H9 (cell line): ENCODE measurements at regions not wholly inside any gene's neighbourhood (a gene's known extent, or its start where the extent isn't known, plus 50 kb on each side); places are given as distances from the start of the nearest gene placed in this dataset.

Experiments
- DNase-seq: peaks from one replicate; pipeline ENCODE4 v3.0.0-alpha.2; 2017
- H2AFZ ChIP-seq: one replicate; pipeline ENCODE4 v1.6.1; 2013; ENCODE audit warnings: mild to moderate bottlenecking, low read length, control low read depth, moderate library complexity
- H2AK5ac ChIP-seq: 2 replicates; pipeline ENCODE4 v1.6.1; 2013; ENCODE audit warnings: low read length, control low read depth, mixed read lengths; ENCODE audit not compliant: insufficient read length
- H2BK120ac ChIP-seq: one replicate; pipeline ENCODE4 v1.6.1; 2013; ENCODE audit warnings: low read depth, mild to moderate bottlenecking, low read length, control low read depth, inconsistent platforms; ENCODE audit not compliant: poor library complexity, severe bottlenecking
- H2BK12ac ChIP-seq: 2 replicates; pipeline ENCODE4 v1.6.1; 2013; ENCODE audit warnings: low read length, control low read depth, mixed read lengths, low read depth; ENCODE audit not compliant: insufficient read length
- H2BK15ac ChIP-seq: 2 replicates; pipeline ENCODE4 v1.6.1; 2013; ENCODE audit warnings: low read depth, low read length, control low read depth
- H2BK20ac ChIP-seq: one replicate; pipeline ENCODE4 v1.6.1; 2013; ENCODE audit warnings: low read depth, mild to moderate bottlenecking, low read length, control low read depth, inconsistent platforms; ENCODE audit not compliant: poor library complexity, severe bottlenecking
- H2BK5ac ChIP-seq: 2 replicates; pipeline ENCODE4 v1.6.1; 2013; ENCODE audit warnings: low read length, control low read depth, mixed read lengths; ENCODE audit not compliant: insufficient read length
- H3K14ac ChIP-seq: 2 replicates; pipeline ENCODE4 v1.6.1; 2013; ENCODE audit warnings: low read length, control low read depth; ENCODE audit not compliant: insufficient read depth
- H3K18ac ChIP-seq: 2 replicates; pipeline ENCODE4 v1.6.1; 2013; ENCODE audit warnings: low read depth, mild to moderate bottlenecking, mixed read lengths, low read length, control low read depth; ENCODE audit not compliant: insufficient read length
- H3K23ac ChIP-seq: 2 replicates; pipeline ENCODE4 v1.6.1; 2013; ENCODE audit warnings: low read length, control low read depth, mixed read lengths, low read depth; ENCODE audit not compliant: insufficient read length
- H3K23me2 ChIP-seq: 2 replicates; pipeline ENCODE4 v1.6.1; 2013; ENCODE audit warnings: low read depth, mild to moderate bottlenecking, mixed read lengths, low read length, control low read depth; ENCODE audit not compliant: insufficient read length, poor library complexity, severe bottlenecking
- H3K27ac ChIP-seq: 2 replicates; pipeline ENCODE4 v1.5.1; 2013; ENCODE audit warnings: low read length, control low read depth, mixed read lengths, low read depth; ENCODE audit not compliant: insufficient read length
- H3K27me3 ChIP-seq: 2 replicates; pipeline ENCODE4 v1.6.1; 2013; ENCODE audit warnings: low read length, control low read depth, inconsistent platforms; ENCODE audit not compliant: insufficient read depth
- H3K4ac ChIP-seq: 2 replicates; pipeline ENCODE4 v1.6.1; 2013; ENCODE audit warnings: low read depth, mild to moderate bottlenecking, control low read depth, inconsistent platforms, low read length, moderate library complexity
- H3K4me1 ChIP-seq: 2 replicates; pipeline ENCODE4 v1.6.1; 2013; ENCODE audit warnings: low read length, control low read depth, inconsistent platforms; ENCODE audit not compliant: insufficient read depth
- H3K4me2 ChIP-seq: 2 replicates; pipeline ENCODE4 v1.6.1; 2013; ENCODE audit warnings: low read length, control low read depth, mixed read lengths; ENCODE audit not compliant: insufficient read length, insufficient read depth
- H3K56ac ChIP-seq: 2 replicates; pipeline ENCODE4 v1.6.1; 2013; ENCODE audit warnings: low read depth, mild to moderate bottlenecking, mixed read lengths, low read length, control low read depth; ENCODE audit not compliant: insufficient read length
- H3K79me1 ChIP-seq: 2 replicates; pipeline ENCODE4 v1.6.1; 2013; ENCODE audit warnings: low read depth, mild to moderate bottlenecking, moderate library complexity, low read length, control low read depth, inconsistent platforms; ENCODE audit not compliant: insufficient read depth, poor library complexity, severe bottlenecking
- H3K79me2 ChIP-seq: 2 replicates; pipeline ENCODE4 v1.6.1; 2013; ENCODE audit warnings: low read length, control low read depth, inconsistent platforms; ENCODE audit not compliant: insufficient read depth
- H3K9ac ChIP-seq: 2 replicates; pipeline ENCODE4 v1.6.1; 2013; ENCODE audit warnings: low read length, control low read depth, mixed read lengths; ENCODE audit not compliant: insufficient read length; ENCODE audit errors: extremely low read depth
- H3K9me3 ChIP-seq: one replicate; pipeline ENCODE4 v1.6.1; 2013; ENCODE audit warnings: low read depth, low read length, inconsistent platforms; ENCODE audit not compliant: control insufficient read depth
- H3T11ph ChIP-seq: one replicate; pipeline ENCODE4 v1.6.1; 2013; ENCODE audit warnings: mild to moderate bottlenecking, low read length, control low read depth, inconsistent platforms
- H4K20me1 ChIP-seq: one replicate; pipeline ENCODE4 v1.6.1; 2013; ENCODE audit not compliant: control insufficient read depth, insufficient read length, insufficient read depth
- H4K5ac ChIP-seq: 2 replicates; pipeline ENCODE4 v1.6.1; 2013; ENCODE audit warnings: low read depth, mild to moderate bottlenecking, mixed read lengths, low read length, control low read depth; ENCODE audit not compliant: insufficient read length
- H4K8ac ChIP-seq: replicated peaks from 2 replicates; pipeline ENCODE4 v1.6.1; 2013; ENCODE audit warnings: low read length, control low read depth, mixed read lengths, low read depth; ENCODE audit not compliant: insufficient read length
- H4K91ac ChIP-seq: 2 replicates; pipeline ENCODE4 v1.6.1; 2013; ENCODE audit warnings: low read depth, mild to moderate bottlenecking, moderate library complexity, mixed read lengths, low read length, control low read depth; ENCODE audit not compliant: insufficient read length
- H3K27ac Mint-ChIP-seq, 3 experiments: 2 replicates in 2 of 3; 3 replicates in 1 of 3; pipeline ENCODE4 v1.8.0; 2020 to 2021; ENCODE audit warnings: mixed read lengths in 3 of 3, mild to moderate bottlenecking in 1 of 3, moderate library complexity in 1 of 3
- H3K27me3 Mint-ChIP-seq: 2 replicates; pipeline ENCODE4 v1.8.0; 2021; ENCODE audit warnings: low read depth, mild to moderate bottlenecking, moderate library complexity, mixed read lengths
- H3K36me3 Mint-ChIP-seq, 3 experiments: 2 replicates in 2 of 3; 3 replicates in 1 of 3; pipeline ENCODE4 v1.8.0; 2020 to 2021; ENCODE audit warnings: low read depth in 3 of 3, mixed read lengths in 3 of 3; ENCODE audit not compliant: insufficient read depth in 1 of 3
- H3K4me1 Mint-ChIP-seq, 2 experiments: 2 replicates each; pipeline ENCODE4 v1.8.0; 2020; ENCODE audit warnings: mixed read lengths in 2 of 2
- H3K4me3 Mint-ChIP-seq, 2 experiments: 2 replicates in 1 of 2; 3 replicates in 1 of 2; pipeline ENCODE4 v1.8.0; 2020 to 2021; ENCODE audit warnings: mild to moderate bottlenecking in 2 of 2, mixed read lengths in 2 of 2, moderate library complexity in 1 of 2
- H3K9me3 Mint-ChIP-seq, 2 experiments: 2 replicates in 1 of 2; 3 replicates in 1 of 2; pipeline ENCODE4 v1.8.0; 2020; ENCODE audit warnings: mild to moderate bottlenecking in 2 of 2, mixed read lengths in 2 of 2, moderate library complexity in 1 of 2
- CTCF ChIP-seq: fragments of 200-600 bp; sonication (generic); conservative IDR thresholded peaks from 3 replicates; pipeline ENCODE4 v1.8.0; 2021; ENCODE audit warnings: antibody characterized with exemption, mild to moderate bottlenecking
- WGBS: extraction: QIAGEN DNeasy Blood & Tissue Kit; methylation state at CpG from one replicate; pipeline ENCODE4 v1.1.7; 2013; ENCODE audit warnings: missing lambda C conversion rate, low lambda C conversion rate, mixed read lengths; ENCODE audit not compliant: insufficient read length; ENCODE audit errors: extremely low coverage; 5-methylcytosine and 5-hydroxymethylcytosine counted together

- no peak overlapping the region for H2BK15ac ChIP-seq
- no peak overlapping the region for H3K27ac ChIP-seq
- H3K4me2 ChIP-seq, result no peak overlapping the region
- H3K9ac ChIP-seq, result no peak overlapping the region
- Mint-ChIP-seq H3K4me3 (no peak overlapping the region), H3K4me1 (no peaks in the 10 kb centered on the region), H3K9me3 (no peaks in the 10 kb centered on the region), H3K27me3 (no peaks in the 10 kb centered on the region), H3K27ac (no peak overlapping the region), H3K36me3 (no peaks in the 10 kb centered on the region)
- no peak overlapping the region for H3K56ac ChIP-seq
- no peak overlapping the region for H2AFZ ChIP-seq
- no peak overlapping the region for H4K8ac ChIP-seq
- H4K5ac ChIP-seq, result no peak overlapping the region
- H2BK20ac ChIP-seq, result no peak overlapping the region
- H3K23ac ChIP-seq, result no peak overlapping the region
- H2BK120ac ChIP-seq, result no peak overlapping the region
- TF ChIP-seq CTCF, result no peak
- no peaks in the 10 kb centered on the region for H3K4me1 ChIP-seq
- no peaks in the 10 kb centered on the region for H3K27me3 ChIP-seq
- H2AK5ac ChIP-seq, result no peak overlapping the region
- H3K79me1 ChIP-seq, result no peaks in the 10 kb centered on the region
- no peaks in the 10 kb centered on the region for H3K23me2 ChIP-seq
- H2BK5ac ChIP-seq, result no peak overlapping the region
- no peak overlapping the region for H3K18ac ChIP-seq
- no peak overlapping the region for H3T11ph ChIP-seq
- no peaks in the 10 kb centered on the region for H3K9me3 ChIP-seq
- WGBS, result no CpG with 5 or more reads among the region's 5 CpGs
- no peak for DNase-seq
- H3K79me2 ChIP-seq, result no peaks in the 10 kb centered on the region
- H2BK12ac ChIP-seq, result no peak overlapping the region
- no peak overlapping the region for H3K14ac ChIP-seq
- H4K91ac ChIP-seq, result no peak overlapping the region
- no peaks in the 10 kb centered on the region for H4K20me1 ChIP-seq
- H3K4ac ChIP-seq, result no peak overlapping the region
Observed at GRCh38 chr13:74891610-74892009, 590.4 kb downstream of the TBC1D4 start.
